Stomach (tissue), 8 donors: ENCODE measurements at regions not wholly inside any gene's neighbourhood (a gene's known extent, or its start where the extent isn't known, plus 50 kb on each side); places are given as distances from the start of the nearest gene placed in this dataset.

Experiments
- DNase-seq, 2 donors: peaks; one replicate each; pipeline versions ENCODE4 v3.0.0 to v3.0.0-alpha.2; 2013 to 2019
- H3K27ac ChIP-seq, 5 donors: fragments of 200-600 bp in 4 of 5; sonication (generic) in 4 of 5; one replicate each; pipeline ENCODE4 v1.5.1; 2013 to 2019; ENCODE audit warnings: mild to moderate bottlenecking in 1 of 5, moderate library complexity in 1 of 5
- H3K27me3 ChIP-seq, 3 donors: fragments of 200-600 bp; sonication (generic); one replicate each; pipeline ENCODE4 v1.5.1; 2017 to 2019; ENCODE audit warnings: mixed run types in 1 of 3
- H3K36me3 ChIP-seq, 4 donors: fragments of 200-600 bp; sonication (generic); 1 replicate in 3 of 4; 2 replicates in 1 of 4; pipeline ENCODE4 v1.5.1; 2016 to 2019
- H3K4me1 ChIP-seq, 4 donors: fragments of 200-600 bp; sonication (generic); one replicate each; pipeline ENCODE4 v1.5.1; 2016 to 2019
- H3K4me3 ChIP-seq, 4 donors: fragments of 200-600 bp; sonication (generic) in 3 of 4; one replicate each; pipeline ENCODE4 v1.5.1; 2016 to 2019; ENCODE audit warnings: mild to moderate bottlenecking in 1 of 4
- H3K9me3 ChIP-seq, 4 donors: fragments of 200-600 bp; sonication (generic); one replicate each; pipeline ENCODE4 v1.5.1; 2016 to 2019
- CTCF ChIP-seq, 7 experiments: fragments of 450-650 bp in 4 of 7; fragments of 200-600 bp in 3 of 7; sonication (generic) in 3 of 7; IDR thresholded peaks; one replicate each; pipeline ENCODE4 v1.5.1; 2016 to 2019; ENCODE audit warnings: antibody characterized with exemption in 7 of 7, control low read depth in 2 of 7, mild to moderate bottlenecking in 1 of 7
- EP300 ChIP-seq: sonication (generic); formaldehyde crosslinking; IDR thresholded peaks from one replicate; pipeline ENCODE4 v1.6.1; 2017; ENCODE audit warnings: antibody characterized with exemption
- POLR2A ChIP-seq, 4 donors: fragments of 450-650 bp; IDR thresholded peaks; one replicate each; pipeline ENCODE4 v1.6.1; 2016; ENCODE audit warnings: antibody characterized with exemption in 4 of 4, control low read depth in 2 of 4, mild to moderate bottlenecking in 1 of 4, moderate library complexity in 1 of 4
- POLR2AphosphoS5 ChIP-seq, 3 donors: sonication (generic); formaldehyde crosslinking; IDR thresholded peaks; one replicate each; pipeline ENCODE4 v1.6.1; 2016; ENCODE audit warnings: antibody characterized with exemption in 3 of 3
- WGBS, 5 donors: extraction: QIAGEN DNeasy Blood & Tissue Kit in 3 of 5; methylation state at CpG; one replicate each; pipeline versions ENCODE4 v1.1.5 to v1.1.7; 2013 to 2018; 5-methylcytosine and 5-hydroxymethylcytosine counted together
- intact Hi-C: fragments of 100-400 bp; cut with DNase I; formaldehyde crosslinking; loops from one replicate; pipeline ENCODE4 v1.15.1; 2023; ENCODE audit warnings: low total_unique reads
- donor health status: healthy with polysubstance abuse.
- donor health status: Bipolar disorder and iron deficiency.
- donor health status: healthy.

GRCh38 chrX:51437521-51437920 lies 58.9 kb downstream of the NUDT11 start:
- TF ChIP-seq POLR2A (IDR thresholded peaks at IDR 0.05) (no peak), EP300 (no peak)
- no peak for DNase-seq
- intact Hi-C loops = no loop called here
- H3K27ac ChIP-seq = no peak overlapping the region
- peaks cover 0 to 4% (median 0%) of the 10 kb centered on the region in 4 donors for H3K9me3 ChIP-seq
- WGBS, 5 donors = 66 to 92% (median 76%) methylated on average over 1 of the region's 1 CpG
- no peak overlapping the region for H3K4me3 ChIP-seq
- no peaks in the 10 kb centered on the region for H3K4me1 ChIP-seq
- H3K36me3 ChIP-seq = no peaks in the 10 kb centered on the region
- H3K27me3 ChIP-seq = peaks cover 0 to 12% (median 0%) of the 10 kb centered on the region in 3 donors

- no peaks in the 10 kb centered on the region for H3K9me3 ChIP-seq
- no peak for TF ChIP-seq CTCF (IDR thresholded peaks at IDR 0.05)
- no peak for TF ChIP-seq EP300
- no peak for TF ChIP-seq POLR2A (IDR thresholded peaks at IDR 0.05)
- TF ChIP-seq POLR2AphosphoS5 (IDR thresholded peaks at IDR 0.05) = no peak
- no peak for DNase-seq
- 26 to 68% (median 44%) methylated on average over 1 of the region's 1 CpG for WGBS, 5 donors
- no peak overlapping the region for H3K4me3 ChIP-seq
- H3K27me3 ChIP-seq = peaks cover 0 to 4% (median 0%) of the 10 kb centered on the region in 3 donors
- H3K36me3 ChIP-seq = no peaks in the 10 kb centered on the region
- no peak overlapping the region for H3K27ac ChIP-seq
- no peaks in the 10 kb centered on the region for H3K4me1 ChIP-seq
- intact Hi-C loops = no loop called here
Observed at GRCh38 chrX:51435101-51435500, 61.3 kb downstream of the NUDT11 start.

- 52 to 66% (median 55%) methylated on average over 2 to 4 of the region's 4 CpGs for WGBS, 5 donors
- Histone ChIP-seq H3K4me3 (no peak overlapping the region), H3K4me1 (no peaks in the 10 kb centered on the region), H3K9me3 (no peaks in the 10 kb centered on the region), H3K36me3 (no peaks in the 10 kb centered on the region), H3K27me3 (peaks cover 0 to 5% (median 0%) of the 10 kb centered on the region in 3 donors), H3K27ac (no peak overlapping the region)
- DNase-seq = no peak
- intact Hi-C loops = no loop called here
- no peak for TF ChIP-seq CTCF (IDR thresholded peaks at IDR 0.05)
- TF ChIP-seq POLR2A (IDR thresholded peaks at IDR 0.05) = no peak
- no peak for TF ChIP-seq POLR2AphosphoS5 (IDR thresholded peaks at IDR 0.05)
- no peak for TF ChIP-seq EP300
Observed at GRCh38 chrX:51421972-51422597, 74.3 kb downstream of the NUDT11 start.

GRCh38 chrX:51420610-51421009 lies 75.8 kb downstream of the NUDT11 start:
- peaks cover 0 to 5% (median 0%) of the 10 kb centered on the region in 3 donors for H3K27me3 ChIP-seq
- 3 to 7% (median 4%) methylated on average over 5 of the region's 5 CpGs for WGBS, 5 donors
- H3K27ac ChIP-seq = no peak overlapping the region
- H3K4me3 ChIP-seq = no peak overlapping the region
- TF ChIP-seq CTCF (IDR thresholded peaks at IDR 0.05) = peak in 4 of 7 experiments; percentile 29 to 48 (median 40)
- TF ChIP-seq POLR2A (IDR thresholded peaks at IDR 0.05) = no peak
- no peaks in the 10 kb centered on the region for H3K4me1 ChIP-seq
- intact Hi-C loops = no loop called here
- no peaks in the 10 kb centered on the region for H3K36me3 ChIP-seq
- no peaks in the 10 kb centered on the region for H3K9me3 ChIP-seq
- peak in 1 of 2 donors; percentile 73 for DNase-seq

GRCh38 chrX:51408462-51408861 lies 75.8 kb downstream of the NUDT10 start:
- DNase-seq = no peak
- TF ChIP-seq POLR2AphosphoS5 (IDR thresholded peaks at IDR 0.05) (no peak), CTCF (IDR thresholded peaks at IDR 0.05) (no peak), POLR2A (IDR thresholded peaks at IDR 0.05) (no peak), EP300 (no peak)
- Histone ChIP-seq H3K4me3 (no peak overlapping the region), H3K36me3 (no peaks in the 10 kb centered on the region), H3K4me1 (no peaks in the 10 kb centered on the region), H3K27ac (no peak overlapping the region), H3K27me3 (peaks cover 0 to 3% (median 0%) of the 10 kb centered on the region in 3 donors), H3K9me3 (no peaks in the 10 kb centered on the region)
- 75 to 89% (median 86%) methylated on average over 3 to 5 of the region's 5 CpGs for WGBS, 5 donors
- intact Hi-C loops = no loop called here
